ENCODE measurements at regions not wholly inside any gene's neighbourhood (a gene's known extent, or its start where the extent isn't known, plus 50 kb on each side); places are given as distances from the start of the nearest gene placed in this dataset.

DNA sequence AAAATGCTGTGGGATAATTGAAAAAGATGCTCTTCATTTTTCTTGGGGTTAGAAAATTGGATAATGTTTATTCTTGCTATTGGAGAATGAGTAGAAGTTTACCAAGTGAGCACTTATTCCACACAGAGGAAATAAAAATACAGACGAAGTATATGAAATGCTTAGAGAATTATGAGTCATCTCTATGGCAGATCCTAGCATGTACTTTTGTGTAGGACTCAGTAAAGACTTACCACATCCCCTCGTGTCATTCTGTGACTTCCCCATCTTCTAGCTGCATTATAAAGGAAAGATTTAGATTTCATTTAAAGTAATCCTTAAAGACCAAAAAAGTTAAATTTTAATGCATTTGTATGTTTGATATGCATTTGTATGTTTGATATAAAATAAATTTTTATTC lies 685.6 kb downstream of the TBC1D32 start:
- intact Hi-C loops (cut with micrococcal nuclease) = no loop called here

DNA sequence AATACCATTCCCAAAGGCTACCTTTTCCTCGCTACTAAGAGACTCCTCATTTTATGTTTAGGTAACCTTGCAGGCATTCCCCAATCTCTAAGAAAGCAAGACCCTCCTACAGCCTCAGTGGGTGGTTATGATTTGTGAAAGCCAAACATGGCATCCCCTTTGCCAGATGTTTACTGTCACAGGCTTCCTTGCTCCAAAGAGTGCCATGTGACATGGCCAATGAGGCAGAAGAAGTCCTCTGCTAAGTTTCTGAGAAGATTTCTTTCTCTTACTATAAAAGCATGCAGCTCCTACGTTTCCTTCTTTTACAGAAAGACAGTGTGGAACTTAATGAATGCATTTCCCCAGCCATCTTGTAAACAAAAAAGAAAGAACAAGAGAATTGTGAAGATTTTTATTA lies 688.2 kb downstream of the TBC1D32 start:
- intact Hi-C loops (cut with micrococcal nuclease) = no loop called here

GRCh38 chr6:120632975-120633374 lies 701.3 kb downstream of the TBC1D32 start:
- intact Hi-C loops (cut with micrococcal nuclease) = no loop called here

DNA sequence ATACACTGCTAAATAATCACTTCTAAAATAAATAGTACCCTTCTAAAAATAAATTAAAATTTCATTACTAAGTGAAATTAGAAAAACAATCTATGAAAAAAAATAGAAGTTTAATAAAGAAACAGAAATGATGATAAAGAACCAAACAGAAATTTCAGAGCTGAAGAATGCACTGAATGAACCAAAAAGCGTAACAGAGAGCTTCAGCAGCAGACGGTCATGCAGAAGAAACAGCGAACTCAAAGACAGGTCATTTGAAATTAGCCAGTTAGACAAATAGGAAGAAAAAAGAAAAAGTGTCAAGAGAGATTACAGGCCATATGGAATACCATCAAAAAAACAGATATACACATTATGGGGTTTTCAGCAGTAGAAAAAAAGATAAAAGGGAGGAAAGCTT lies 706.7 kb downstream of the TBC1D32 start:
- intact Hi-C loops (cut with micrococcal nuclease) = no loop called here

DNA sequence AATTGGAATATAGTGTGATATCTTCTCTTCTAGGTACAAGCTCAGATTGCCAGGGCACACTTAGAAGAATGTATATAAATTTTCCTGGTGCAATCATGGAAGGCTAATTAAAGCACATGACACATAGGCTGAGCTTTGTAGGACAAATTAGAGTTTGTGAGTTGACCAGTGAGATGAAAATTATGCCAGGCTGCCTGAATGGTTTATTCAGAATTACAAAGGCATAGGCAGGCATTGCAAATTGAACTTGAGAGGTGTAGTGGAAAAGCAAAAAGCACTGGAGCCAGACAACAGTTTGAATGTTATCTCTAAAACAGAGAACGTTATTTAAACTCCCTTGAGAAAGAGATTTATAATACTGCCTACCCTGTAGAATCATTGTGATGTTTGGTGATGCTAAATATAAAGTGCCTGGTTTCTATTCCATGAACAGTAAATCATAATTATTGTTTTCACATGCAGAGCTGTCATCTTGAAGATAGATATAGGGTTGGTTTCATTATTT lies 712.1 kb downstream of the TBC1D32 start:
- intact Hi-C loops (cut with micrococcal nuclease) = no loop called here

DNA sequence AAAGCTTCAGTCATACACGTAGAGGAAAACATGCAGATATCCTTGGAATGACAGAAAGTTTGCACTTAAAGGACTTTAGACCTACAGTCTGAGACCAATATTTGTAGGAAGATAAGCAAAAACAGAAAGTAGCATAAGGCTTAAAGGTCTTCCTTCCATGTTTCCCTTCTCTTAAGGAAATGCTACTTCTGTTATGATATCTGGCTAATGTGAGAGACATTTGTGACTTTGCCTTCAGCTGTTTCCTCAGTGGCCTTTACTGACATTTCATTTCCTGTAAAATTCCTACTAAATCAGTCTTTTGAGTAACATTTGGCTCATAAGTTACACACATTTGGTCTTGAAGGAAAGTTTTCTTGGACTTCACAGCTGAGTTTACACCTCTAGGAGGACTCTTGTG lies 713.4 kb downstream of the TBC1D32 start:
- intact Hi-C loops (cut with micrococcal nuclease) = no loop called here

- intact Hi-C loops (cut with micrococcal nuclease) = no loop called here
These were observed 719.0 kb downstream of the TBC1D32 start for GRCh38 chr6:120615238-120615637.

- intact Hi-C loops (cut with micrococcal nuclease) = no loop called here
These were observed 719.6 kb downstream of the TBC1D32 start for GRCh38 chr6:120614723-120615122.

DNA sequence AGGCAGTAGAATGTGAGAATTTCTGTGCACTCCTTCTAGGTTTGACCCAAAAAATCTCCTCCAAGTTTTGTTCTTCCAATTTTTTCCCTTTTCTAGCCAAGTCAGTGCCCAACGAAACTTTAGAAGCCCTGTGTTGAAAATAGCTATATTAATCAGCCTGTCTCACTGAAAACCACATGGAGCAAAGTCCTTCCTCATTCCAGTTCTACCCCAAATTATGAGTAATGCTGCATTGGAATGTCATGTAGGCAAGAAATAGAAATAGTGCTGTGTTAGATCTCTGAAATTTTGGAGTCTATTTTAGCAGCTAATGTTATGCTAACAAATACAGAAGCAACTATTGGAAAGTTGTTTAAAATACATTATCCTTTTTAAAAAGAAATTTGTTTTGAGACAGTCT lies 725.5 kb downstream of the TBC1D32 start:
- intact Hi-C loops (cut with micrococcal nuclease) = no loop called here

DNA sequence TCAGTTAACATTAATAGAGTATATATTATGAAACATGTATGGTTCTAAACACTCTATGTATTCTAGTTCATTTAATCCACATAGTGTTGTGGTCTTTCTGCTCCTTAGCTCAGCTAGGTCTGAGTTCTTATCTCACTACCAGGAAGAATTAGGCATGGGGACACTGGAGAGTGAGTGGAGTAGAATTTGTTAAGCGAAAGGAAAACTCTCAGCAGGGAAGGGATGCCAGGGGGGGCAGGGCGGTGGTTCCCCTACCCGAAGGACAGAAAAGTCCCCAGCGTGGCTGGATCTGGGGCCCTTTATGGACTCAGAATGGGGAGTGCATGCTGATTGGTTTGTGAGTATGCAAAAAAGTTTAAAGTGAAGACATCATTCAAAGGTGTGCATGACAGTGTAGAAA lies 727.5 kb downstream of the TBC1D32 start:
- intact Hi-C loops (cut with micrococcal nuclease) = no loop called here

DNA sequence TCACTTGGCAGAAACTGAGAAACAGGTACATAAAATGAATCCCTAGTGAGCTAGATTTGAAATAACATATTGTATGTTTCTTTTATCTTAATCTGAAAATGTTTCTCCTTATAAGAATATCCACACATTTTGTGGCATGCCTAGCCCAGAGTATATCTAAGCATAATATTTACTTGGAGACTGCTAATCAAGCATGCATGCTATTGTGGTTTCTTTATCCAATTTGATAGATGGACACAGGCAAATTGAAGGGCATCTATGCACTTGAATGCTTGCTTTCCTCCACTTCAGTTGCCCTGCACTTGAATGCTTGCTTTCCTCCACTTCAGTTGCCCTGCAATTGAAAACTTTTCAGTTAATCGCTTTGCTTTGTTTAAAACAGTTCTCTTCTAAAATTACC lies 729.8 kb downstream of the TBC1D32 start:
- intact Hi-C loops (cut with micrococcal nuclease) = no loop called here

- intact Hi-C loops (cut with micrococcal nuclease) = no loop called here
These were observed 743.7 kb downstream of the TBC1D32 start for GRCh38 chr6:120590611-120591010.

GRCh38 chr6:120588424-120588823 lies 745.9 kb downstream of the TBC1D32 start:
- intact Hi-C loops (cut with micrococcal nuclease) = no loop called here

DNA sequence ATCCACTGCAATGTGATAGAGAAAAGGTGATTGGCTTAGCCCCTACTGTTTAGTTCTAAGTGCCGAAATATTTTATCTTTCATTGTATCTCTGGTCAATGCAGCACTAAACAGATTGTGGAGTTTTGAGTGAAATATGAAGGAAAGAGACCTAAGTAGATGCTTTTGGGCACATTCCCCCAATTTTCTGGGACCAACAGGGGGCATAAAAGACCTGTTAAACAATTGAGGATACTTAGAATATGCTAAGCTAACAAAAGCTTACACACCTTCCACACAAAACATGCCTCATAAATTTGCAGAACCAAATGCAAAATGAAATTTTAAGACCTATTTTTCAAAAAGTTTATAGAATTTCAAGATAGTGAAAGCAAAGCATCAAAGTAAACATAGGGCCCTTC lies 746.9 kb downstream of the TBC1D32 start:
- intact Hi-C loops (cut with micrococcal nuclease) = no loop called here

- intact Hi-C loops (cut with micrococcal nuclease) = no loop called here
These were observed 750.0 kb downstream of the TBC1D32 start for GRCh38 chr6:120584111-120584760.

GRCh38 chr6:120576061-120576460 lies 758.2 kb downstream of the TBC1D32 start:
- intact Hi-C loops (cut with micrococcal nuclease) = no loop called here

GRCh38 chr6:120569714-120570113 lies 764.6 kb downstream of the TBC1D32 start:
- intact Hi-C loops (cut with micrococcal nuclease) = no loop called here

GRCh38 chr6:120564779-120565178 lies 769.5 kb downstream of the TBC1D32 start:
- intact Hi-C loops (cut with micrococcal nuclease) = no loop called here

- intact Hi-C loops (cut with micrococcal nuclease) = no loop called here
These were observed 776.0 kb downstream of the TBC1D32 start for GRCh38 chr6:120558294-120558693.

DNA sequence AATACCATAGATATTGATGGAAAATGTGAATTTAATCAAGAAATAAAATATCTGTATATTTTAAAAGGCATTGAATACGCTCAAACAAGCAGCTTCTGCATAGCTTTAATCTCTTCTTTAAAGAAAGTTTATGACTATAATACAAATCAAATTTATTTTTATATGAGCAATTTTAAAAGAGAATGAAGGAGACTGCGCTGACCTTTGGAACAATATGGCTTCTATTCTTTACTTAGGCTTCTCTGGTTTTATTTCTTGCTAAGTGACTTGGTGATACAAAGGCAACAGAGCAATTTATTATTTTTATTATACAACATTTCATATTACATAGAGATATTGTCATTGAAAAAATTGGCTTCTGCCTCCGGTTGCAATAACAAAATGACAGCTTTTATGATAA lies 776.7 kb downstream of the TBC1D32 start:
- intact Hi-C loops (cut with micrococcal nuclease) = no loop called here

DNA sequence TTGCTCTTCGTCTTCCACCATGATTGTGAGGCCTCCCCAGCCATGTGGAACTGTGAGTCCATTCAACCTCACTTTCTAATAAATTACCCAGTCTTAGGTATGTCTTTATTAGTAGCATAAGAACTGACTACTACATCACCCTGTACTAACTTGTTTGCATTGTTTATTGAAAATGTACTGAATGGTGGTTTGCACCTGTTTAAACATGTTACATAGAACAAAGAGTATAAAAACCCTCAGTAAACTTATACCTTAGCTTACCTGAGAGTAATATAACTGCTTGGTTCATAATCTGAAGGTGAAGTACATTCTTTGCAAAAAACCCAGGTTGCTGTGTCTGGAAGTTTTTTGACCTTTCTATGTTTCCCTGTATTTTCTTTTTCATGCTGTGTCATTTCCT lies 777.8 kb downstream of the TBC1D32 start:
- intact Hi-C loops (cut with micrococcal nuclease) = no loop called here

DNA sequence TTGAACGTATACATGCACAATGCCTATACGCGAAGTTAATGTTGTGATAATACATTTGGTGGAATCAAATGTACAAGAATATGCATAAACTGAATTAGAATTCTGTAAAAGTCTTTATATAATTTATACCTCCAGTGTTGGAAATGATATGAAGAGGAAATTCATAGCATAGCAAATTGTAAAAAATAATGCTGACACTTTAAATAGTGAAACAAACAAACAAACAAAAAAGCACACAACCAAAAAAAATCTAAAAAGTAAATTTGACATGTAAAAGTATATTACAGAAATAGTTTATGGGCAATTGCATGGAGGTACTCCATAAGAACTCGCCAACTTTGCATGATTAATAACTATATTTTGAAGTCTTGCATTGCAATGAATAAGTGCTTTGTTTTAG lies 780.9 kb downstream of the TBC1D32 start:
- intact Hi-C loops (cut with micrococcal nuclease) = no loop called here

GRCh38 chr6:120545353-120545752 lies 788.9 kb downstream of the TBC1D32 start:
- intact Hi-C loops (cut with micrococcal nuclease) = no loop called here

DNA sequence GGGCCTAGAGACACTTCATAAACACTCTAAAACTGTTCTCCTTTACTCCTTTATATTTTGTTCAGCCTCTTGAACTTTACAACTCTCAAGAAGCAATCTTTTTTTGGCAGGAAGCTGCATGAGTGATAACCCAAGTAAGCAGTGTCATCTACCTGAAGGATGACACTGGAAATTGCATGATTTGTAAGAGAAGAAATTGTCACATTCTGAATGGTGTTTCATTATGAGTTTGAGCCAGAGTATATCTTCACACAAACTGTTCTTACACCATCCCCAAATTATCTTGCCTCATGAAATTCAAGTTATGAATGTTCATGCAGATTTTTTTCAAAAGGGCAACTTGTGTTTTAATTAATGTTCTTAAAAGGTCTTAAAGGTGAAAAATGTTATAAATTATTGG lies 799.3 kb downstream of the TBC1D32 start:
- intact Hi-C loops (cut with micrococcal nuclease) = no loop called here
